ENCODE measurements at regions not wholly inside any gene's neighbourhood (a gene's known extent, or its start where the extent isn't known, plus 50 kb on each side); places are given as distances from the start of the nearest gene placed in this dataset.

- no peaks in the 10 kb centered on the region for H4K20me1 ChIP-seq (ENCODE audit: low read depth, low read length)
- no peak overlapping the region for H2AFZ ChIP-seq (ENCODE audit: low read depth, low read length, severe bottlenecking)
- H3K27ac ChIP-seq (ENCODE audit: low read depth, low read length): no peak overlapping the region
- H3K4me2 ChIP-seq (ENCODE audit: low read depth, low read length, poor library complexity, severe bottlenecking): no peak overlapping the region
- no peaks in the 10 kb centered on the region for H3K79me2 ChIP-seq (ENCODE audit: insufficient read depth, low read length)
- no peaks in the 10 kb centered on the region for H3K9me2 ChIP-seq (replicated peaks; ENCODE audit: insufficient read depth, low read length)
- no peaks in the 10 kb centered on the region for H3K9me3 ChIP-seq (ENCODE audit: insufficient read depth, low read length)
- TF ChIP-seq CTCF (IDR thresholded peaks at IDR 0.05; ENCODE audit: insufficient read depth, low read length, poor library complexity, severe bottlenecking) (no peak), EZH2phosphoT487 (conservative IDR thresholded peaks at IDR 0.05; ENCODE audit: low read length) (no peak)
- peaks cover 42% of the 10 kb centered on the region for H3F3A ChIP-seq (ENCODE audit: insufficient read depth)
- H3K9ac ChIP-seq (ENCODE audit: low read length): no peak overlapping the region
- H3K27me3 ChIP-seq (ENCODE audit: low read length): no peaks in the 10 kb centered on the region
- no peaks in the 10 kb centered on the region for H3K36me3 ChIP-seq (ENCODE audit: low read length)
- no peak overlapping the region for H3K4me3 ChIP-seq (ENCODE audit: insufficient read depth, low read length, poor library complexity, severe bottlenecking)
These were observed 195.7 kb downstream of the BCAS1 start for GRCh38 chr20:53874706-53875105.

GRCh38 chr20:53874104-53874503 lies 196.3 kb downstream of the BCAS1 start:
- TF ChIP-seq EZH2phosphoT487 (conservative IDR thresholded peaks at IDR 0.05; ENCODE audit: low read length) (no peak), CTCF (IDR thresholded peaks at IDR 0.05; ENCODE audit: insufficient read depth, low read length, poor library complexity, severe bottlenecking) (no peak)
- Histone ChIP-seq H3K27me3 (ENCODE audit: low read length) (no peaks in the 10 kb centered on the region), H3F3A (ENCODE audit: insufficient read depth) (peaks cover 45% of the 10 kb centered on the region), H3K36me3 (ENCODE audit: low read length) (no peaks in the 10 kb centered on the region), H3K79me2 (ENCODE audit: insufficient read depth, low read length) (no peaks in the 10 kb centered on the region), H2AFZ (ENCODE audit: low read depth, low read length, severe bottlenecking) (no peak overlapping the region), H4K20me1 (ENCODE audit: low read depth, low read length) (no peaks in the 10 kb centered on the region), H3K9me3 (ENCODE audit: insufficient read depth, low read length) (no peaks in the 10 kb centered on the region), H3K27ac (ENCODE audit: low read depth, low read length) (no peak overlapping the region), H3K4me2 (ENCODE audit: low read depth, low read length, poor library complexity, severe bottlenecking) (no peak overlapping the region), H3K4me3 (ENCODE audit: insufficient read depth, low read length, poor library complexity, severe bottlenecking) (no peak overlapping the region), H3K9me2 (replicated peaks; ENCODE audit: insufficient read depth, low read length) (no peaks in the 10 kb centered on the region), H3K9ac (ENCODE audit: low read length) (no peak overlapping the region)

- TF ChIP-seq CTCF (IDR thresholded peaks at IDR 0.05; ENCODE audit: insufficient read depth, low read length, poor library complexity, severe bottlenecking): no peak
- no peak for TF ChIP-seq EZH2phosphoT487 (conservative IDR thresholded peaks at IDR 0.05; ENCODE audit: low read length)
- Histone ChIP-seq H4K20me1 (ENCODE audit: low read depth, low read length) (no peaks in the 10 kb centered on the region), H3K9ac (ENCODE audit: low read length) (peak overlapping the region; percentile 49), H3K4me3 (ENCODE audit: insufficient read depth, low read length, poor library complexity, severe bottlenecking) (peak overlapping the region; percentile 45), H3K79me2 (ENCODE audit: insufficient read depth, low read length) (no peaks in the 10 kb centered on the region), H3K9me2 (replicated peaks; ENCODE audit: insufficient read depth, low read length) (no peaks in the 10 kb centered on the region), H3K36me3 (ENCODE audit: low read length) (no peaks in the 10 kb centered on the region), H2AFZ (ENCODE audit: low read depth, low read length, severe bottlenecking) (no peak overlapping the region), H3K27me3 (ENCODE audit: low read length) (no peaks in the 10 kb centered on the region), H3K9me3 (ENCODE audit: insufficient read depth, low read length) (no peaks in the 10 kb centered on the region), H3K4me2 (ENCODE audit: low read depth, low read length, poor library complexity, severe bottlenecking) (peak overlapping the region; percentile 89), H3K27ac (ENCODE audit: low read depth, low read length) (peak overlapping the region; percentile 96), H3F3A (ENCODE audit: insufficient read depth) (peaks cover 45% of the 10 kb centered on the region)
These were observed 197.2 kb downstream of the BCAS1 start for GRCh38 chr20:53873230-53873604.

All from SU-DHL-6 (cell line).